Colon (tissue), 2 donors: ENCODE measurements at regions not wholly inside any gene's neighbourhood (a gene's known extent, or its start where the extent isn't known, plus 50 kb on each side); places are given as distances from the start of the nearest gene placed in this dataset.

Experiments
- FAIRE-seq: peaks from 2 replicates; lab custom pipeline; 2012; peaks lifted over from hg19 to GRCh38; lab: Jason Lieb, UNC
- donor health status: control.
- donor health status: control.

- FAIRE-seq, result no peak
These were observed 435.4 kb upstream of the ATP11B start for GRCh38 chr3:182357928-182358327.

GRCh38 chr3:182364323-182364722 lies 429.0 kb upstream of the ATP11B start:
- FAIRE-seq, result no peak

DNA sequence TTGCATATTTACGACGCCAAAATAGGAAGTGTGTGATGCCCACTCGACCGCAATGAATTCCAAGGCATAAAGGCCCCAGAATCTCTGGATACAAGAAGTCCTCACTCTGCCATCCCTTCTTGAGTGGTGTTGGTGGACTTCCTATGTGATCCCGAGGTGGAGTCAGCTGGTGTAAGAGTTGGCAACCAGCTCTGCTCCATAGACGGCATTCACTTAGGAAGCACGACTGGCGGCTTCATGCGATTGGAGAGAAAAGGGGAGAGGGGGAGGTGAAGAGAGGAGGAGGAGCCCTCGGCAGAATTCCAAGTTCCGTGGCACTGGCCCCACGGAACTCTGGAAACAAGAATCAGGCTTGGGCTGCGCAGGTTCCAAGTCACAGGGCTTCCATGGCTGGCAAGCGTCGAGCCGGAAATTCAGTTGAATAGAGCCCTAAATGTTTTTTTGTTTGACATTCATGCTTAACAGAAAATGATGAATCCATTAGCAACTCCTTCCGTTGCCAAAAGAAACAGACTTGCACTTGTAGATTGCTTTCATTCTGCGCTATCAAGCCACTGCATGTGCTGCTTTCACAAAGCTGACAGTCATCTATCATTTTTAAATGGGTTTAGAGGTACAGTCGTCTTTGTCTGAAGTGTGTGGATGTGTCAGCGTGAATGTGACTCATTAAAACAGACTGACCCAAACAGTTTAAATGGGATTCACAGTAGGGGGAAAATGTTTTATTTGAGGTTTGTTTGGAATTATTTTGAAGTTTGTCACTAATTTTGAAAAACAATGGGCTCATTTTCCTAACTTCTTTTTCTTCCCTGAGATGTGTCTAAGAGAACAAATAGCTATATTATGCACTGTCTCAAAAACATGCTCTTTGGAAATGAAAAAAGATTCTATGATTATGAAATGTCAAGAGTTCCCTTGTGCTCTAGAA lies 428.3 kb upstream of the ATP11B start:
- no peak for FAIRE-seq

GRCh38 chr3:182366746-182367145 lies 426.6 kb upstream of the ATP11B start:
- FAIRE-seq, result no peak

- no peak for FAIRE-seq
These were observed 423.4 kb upstream of the ATP11B start for GRCh38 chr3:182369861-182370260.

GRCh38 chr3:182370949-182371348 lies 422.4 kb upstream of the ATP11B start:
- FAIRE-seq, result no peak

DNA sequence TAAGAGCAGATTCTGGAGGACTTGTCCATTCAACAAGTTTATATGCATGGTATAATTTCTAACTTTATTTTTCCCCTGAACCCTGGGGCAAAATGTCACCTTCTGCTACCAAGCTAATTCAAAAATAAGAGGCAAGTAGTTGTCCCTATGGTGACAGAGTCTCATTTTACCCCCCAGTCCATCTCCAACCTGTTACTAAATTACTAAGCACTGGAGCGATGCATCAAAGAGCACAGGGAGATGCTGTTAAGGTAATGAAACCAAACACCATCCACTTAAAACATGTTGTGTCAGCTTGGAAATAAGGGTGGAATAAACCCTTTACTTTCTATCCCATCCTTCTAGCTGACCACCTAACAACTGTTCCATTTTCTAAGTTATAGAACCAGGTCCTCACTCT lies 417.4 kb upstream of the ATP11B start:
- no peak for FAIRE-seq

GRCh38 chr3:182382112-182382857 lies 411.0 kb upstream of the ATP11B start:
- no peak for FAIRE-seq

DNA sequence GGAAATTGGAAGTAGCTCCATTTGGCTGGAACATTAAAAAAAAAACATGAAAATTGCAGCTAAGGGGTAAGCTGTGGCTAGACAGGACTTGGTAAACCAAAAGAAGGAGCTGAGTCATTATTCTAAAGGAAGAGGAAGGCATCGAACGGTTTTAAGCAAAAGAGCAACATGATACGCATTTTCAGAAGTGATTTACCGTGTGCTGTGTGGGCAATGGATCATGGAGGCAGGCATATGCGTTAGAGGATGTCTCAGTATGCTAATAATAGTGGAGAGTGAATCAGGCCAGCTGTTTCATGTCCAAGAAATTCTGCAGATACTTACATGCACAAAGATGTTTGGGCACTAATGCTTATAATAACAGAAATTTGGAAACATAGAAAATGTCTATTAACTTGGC lies 409.1 kb upstream of the ATP11B start:
- no peak for FAIRE-seq

DNA sequence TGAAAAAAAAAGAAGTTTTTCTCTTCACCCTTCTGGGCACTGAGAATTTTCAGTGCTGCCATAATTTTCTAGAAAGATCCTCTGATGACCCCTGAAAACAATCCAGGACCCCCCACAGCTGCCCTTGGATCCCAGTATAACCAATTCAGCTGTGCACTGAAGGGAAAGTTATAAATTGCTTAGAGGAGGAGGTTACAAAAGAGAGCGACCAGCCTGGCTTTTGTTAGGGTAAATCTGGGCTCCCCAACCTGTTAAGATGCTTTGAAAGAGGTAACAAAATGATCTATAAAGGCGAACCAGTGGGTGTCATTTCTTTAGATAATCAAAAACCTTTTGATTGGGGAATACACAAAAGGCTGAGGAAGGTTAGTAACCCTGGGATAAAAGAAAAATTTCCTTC lies 407.9 kb upstream of the ATP11B start:
- FAIRE-seq, result no peak

- FAIRE-seq, result no peak
These were observed 404.8 kb upstream of the ATP11B start for GRCh38 chr3:182388506-182388905.

GRCh38 chr3:182389071-182389815 lies 404.1 kb upstream of the ATP11B start:
- FAIRE-seq, result no peak

DNA sequence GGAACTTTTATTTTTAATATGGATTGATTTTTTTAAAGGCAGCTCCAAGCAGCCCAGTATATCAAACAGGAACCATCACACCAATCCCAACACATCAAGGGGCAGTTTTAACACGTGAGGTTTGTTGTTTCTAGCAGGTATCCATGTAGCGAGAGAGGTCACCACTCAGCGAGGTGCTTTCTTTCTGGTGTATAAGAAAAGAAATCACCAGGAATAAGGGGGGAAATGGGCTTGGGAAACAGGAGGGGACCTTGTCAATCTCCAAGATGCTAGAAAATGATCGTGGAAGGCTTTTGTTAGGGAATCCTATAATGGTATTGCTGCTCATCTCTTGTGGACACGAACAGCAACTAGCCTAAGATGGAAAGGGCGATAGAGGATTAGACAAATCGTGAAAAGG lies 402.9 kb upstream of the ATP11B start:
- no peak for FAIRE-seq

- FAIRE-seq, result no peak
These were observed 400.9 kb upstream of the ATP11B start for GRCh38 chr3:182392182-182392937.

DNA sequence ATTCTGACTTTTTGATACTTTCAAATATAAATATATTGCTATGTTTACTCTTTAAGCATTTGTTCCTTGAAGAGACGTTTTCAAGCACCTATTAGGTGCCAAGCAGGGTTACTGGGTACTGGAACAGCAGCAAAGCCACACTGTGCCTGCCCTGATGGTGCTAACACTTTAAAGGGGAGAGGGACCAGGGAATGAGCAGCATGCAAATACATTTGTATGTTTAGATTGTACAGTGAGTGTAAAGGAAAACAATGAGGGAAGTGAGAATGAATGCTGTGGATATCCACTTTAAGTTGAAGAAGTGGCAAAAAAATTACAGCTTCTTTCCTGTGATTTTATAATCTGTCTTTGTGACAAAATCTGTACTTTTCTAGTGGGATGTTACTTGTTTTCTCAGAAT lies 400.2 kb upstream of the ATP11B start:
- no peak for FAIRE-seq

- FAIRE-seq, result no peak
These were observed 399.4 kb upstream of the ATP11B start for GRCh38 chr3:182393830-182394367.

- no peak for FAIRE-seq
These were observed 396.1 kb upstream of the ATP11B start for GRCh38 chr3:182397164-182397563.

DNA sequence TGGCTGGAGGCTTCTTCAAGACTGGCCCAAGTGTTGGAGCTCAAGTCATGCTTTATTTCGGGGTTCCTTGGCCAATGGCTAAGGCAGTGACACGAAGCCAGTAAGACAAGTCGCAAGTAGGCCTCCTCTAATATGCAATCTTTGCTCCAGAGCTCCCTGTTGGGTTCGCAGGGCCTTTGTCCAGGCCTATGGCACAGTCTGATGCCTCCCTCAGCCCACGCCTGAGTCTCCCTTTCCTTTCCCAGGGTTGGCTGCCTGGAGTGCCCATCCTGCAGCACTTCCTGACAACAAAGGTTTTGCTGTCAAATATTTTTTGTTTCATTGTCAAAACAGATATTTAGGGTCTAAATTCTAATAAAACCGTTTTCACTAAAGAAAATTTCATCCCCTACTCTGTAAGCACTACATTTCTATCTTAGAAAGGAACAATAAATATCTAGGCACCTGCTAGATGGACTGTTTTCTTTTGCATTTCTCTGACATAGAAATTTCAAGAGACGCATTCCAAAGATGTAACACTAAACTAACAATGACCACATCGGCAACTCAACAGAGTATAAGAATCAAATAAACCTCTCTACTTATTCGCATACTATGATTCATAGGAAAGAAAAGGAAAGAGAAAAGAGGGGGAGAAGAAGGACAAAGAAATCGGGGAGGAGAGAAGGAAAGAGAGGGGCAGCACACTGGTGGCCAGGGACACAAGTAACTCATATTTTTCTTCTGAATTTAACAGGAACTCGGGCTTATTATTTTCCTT lies 393.1 kb upstream of the ATP11B start:
- no peak for FAIRE-seq

DNA sequence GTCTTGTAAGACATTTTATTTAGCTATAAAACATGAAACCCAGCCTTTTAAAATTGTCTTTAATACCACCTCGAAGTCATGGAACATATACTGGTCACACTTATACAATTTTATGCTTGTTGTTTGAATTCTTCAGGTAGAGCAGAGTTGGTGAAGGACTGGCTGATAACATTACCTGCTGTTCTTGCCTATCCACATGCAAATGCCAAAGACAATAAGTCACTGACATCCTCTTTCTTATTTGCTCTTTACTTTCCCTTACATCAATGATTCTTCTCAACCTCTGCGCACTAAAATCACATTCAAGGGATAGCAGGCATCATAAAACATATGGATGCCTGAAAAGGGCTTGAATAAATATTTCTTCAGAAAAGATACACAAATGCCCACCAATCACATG lies 392.5 kb upstream of the ATP11B start:
- no peak for FAIRE-seq

DNA sequence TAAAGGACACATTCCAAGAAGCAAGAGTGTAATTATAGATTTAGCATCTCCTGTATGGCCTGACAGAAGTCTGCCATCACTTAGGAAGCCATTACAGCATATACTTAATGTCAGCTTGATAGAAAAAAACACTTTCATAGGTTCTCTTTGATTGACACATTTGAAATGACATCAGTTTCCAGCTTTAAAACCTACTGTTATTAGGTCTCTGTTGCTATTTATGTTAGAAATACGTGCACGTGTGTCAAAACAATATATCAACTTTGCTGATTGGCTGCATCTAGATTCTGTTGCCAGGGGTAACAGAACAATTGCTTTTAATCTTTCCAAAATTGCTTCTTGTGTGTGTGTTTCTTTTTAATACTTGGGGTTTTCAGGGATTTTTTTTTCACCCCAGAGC lies 389.3 kb upstream of the ATP11B start:
- no peak for FAIRE-seq

GRCh38 chr3:182405759-182406158 lies 387.5 kb upstream of the ATP11B start:
- FAIRE-seq, result no peak
